Esophagus squamous epithelium (tissue), 5 donors: ENCODE measurements at regions not wholly inside any gene's neighbourhood (a gene's known extent, or its start where the extent isn't known, plus 50 kb on each side); places are given as distances from the start of the nearest gene placed in this dataset.

Experiments
- DNase-seq: peaks from one replicate; lab custom pipeline; 2025; lab: John Stamatoyannopoulos, UW
- H3K27ac ChIP-seq, 4 donors: fragments of 200-600 bp; sonication (generic); one replicate each; pipeline ENCODE4 v1.5.1; 2016 to 2019; ENCODE audit warnings: mild to moderate bottlenecking in 1 of 4
- H3K27me3 ChIP-seq, 4 donors: fragments of 200-600 bp; sonication (generic); 1 replicate in 3 of 4; 2 replicates in 1 of 4; pipeline versions ENCODE4 v1.5.1 to v1.6.0; 2017 to 2021; ENCODE audit warnings: antibody characterized with exemption in 1 of 4
- H3K36me3 ChIP-seq, 3 donors: fragments of 200-600 bp; sonication (generic); one replicate each; pipeline ENCODE4 v1.5.1; 2016 to 2019
- H3K4me1 ChIP-seq, 3 donors: fragments of 200-600 bp; sonication (generic); one replicate each; pipeline ENCODE4 v1.5.1; 2017 to 2019
- H3K4me3 ChIP-seq, 4 donors: fragments of 200-600 bp; sonication (generic); 1 replicate in 3 of 4; 2 replicates in 1 of 4; pipeline ENCODE4 v1.5.1; 2016 to 2019; ENCODE audit warnings: mild to moderate bottlenecking in 2 of 4, moderate library complexity in 1 of 4
- H3K9me3 ChIP-seq, 3 donors: fragments of 200-600 bp; sonication (generic); one replicate each; pipeline ENCODE4 v1.5.1; 2016 to 2019
- POLR2A ChIP-seq, 4 donors: fragments of 450-650 bp; IDR thresholded peaks; one replicate each; pipeline ENCODE4 v1.6.1; 2017; ENCODE audit warnings: antibody characterized with exemption in 4 of 4, mild to moderate bottlenecking in 4 of 4, moderate library complexity in 3 of 4
- WGBS, 2 donors: methylation state at CpG; one replicate each; pipeline ENCODE4 v1.1.5; 2018; 5-methylcytosine and 5-hydroxymethylcytosine counted together
- intact Hi-C: fragments of 100-400 bp; cut with DNase I; formaldehyde crosslinking; loops from one replicate; pipeline ENCODE4 v1.15.0; 2022
- TF ChIP-seq, protein P1 (sequence below), 6 experiments: fragments of 450-650 bp in 4 of 6; fragments of 200-600 bp in 2 of 6; sonication (generic) in 2 of 6; IDR thresholded peaks; one replicate each; pipeline ENCODE4 v1.5.1; 2016 to 2019; ENCODE audit warnings: antibody characterized with exemption in 6 of 6, mild to moderate bottlenecking in 4 of 6, moderate library complexity in 4 of 6
- donor health status: DM: yes; HTN: yes; CAD: no.

GRCh38 chr12:25419595-25419994, 133.5 kb downstream of the LMNTD1 start:
- H3K4me3 ChIP-seq, result no peak overlapping the region
- TF ChIP-seq, protein P1, sequence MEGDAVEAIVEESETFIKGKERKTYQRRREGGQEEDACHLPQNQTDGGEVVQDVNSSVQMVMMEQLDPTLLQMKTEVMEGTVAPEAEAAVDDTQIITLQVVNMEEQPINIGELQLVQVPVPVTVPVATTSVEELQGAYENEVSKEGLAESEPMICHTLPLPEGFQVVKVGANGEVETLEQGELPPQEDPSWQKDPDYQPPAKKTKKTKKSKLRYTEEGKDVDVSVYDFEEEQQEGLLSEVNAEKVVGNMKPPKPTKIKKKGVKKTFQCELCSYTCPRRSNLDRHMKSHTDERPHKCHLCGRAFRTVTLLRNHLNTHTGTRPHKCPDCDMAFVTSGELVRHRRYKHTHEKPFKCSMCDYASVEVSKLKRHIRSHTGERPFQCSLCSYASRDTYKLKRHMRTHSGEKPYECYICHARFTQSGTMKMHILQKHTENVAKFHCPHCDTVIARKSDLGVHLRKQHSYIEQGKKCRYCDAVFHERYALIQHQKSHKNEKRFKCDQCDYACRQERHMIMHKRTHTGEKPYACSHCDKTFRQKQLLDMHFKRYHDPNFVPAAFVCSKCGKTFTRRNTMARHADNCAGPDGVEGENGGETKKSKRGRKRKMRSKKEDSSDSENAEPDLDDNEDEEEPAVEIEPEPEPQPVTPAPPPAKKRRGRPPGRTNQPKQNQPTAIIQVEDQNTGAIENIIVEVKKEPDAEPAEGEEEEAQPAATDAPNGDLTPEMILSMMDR (IDR thresholded peaks at IDR 0.05), result no peak
- no peak for TF ChIP-seq POLR2A (IDR thresholded peaks at IDR 0.05)
- no peaks in the 10 kb centered on the region for H3K4me1 ChIP-seq
- H3K27ac ChIP-seq, result no peak overlapping the region
- H3K36me3 ChIP-seq, result no peaks in the 10 kb centered on the region
- intact Hi-C loops, result no loop called here
- no peaks in the 10 kb centered on the region for H3K9me3 ChIP-seq
- no peak for DNase-seq
- WGBS, 2 donors, result 65 to 70% methylated on average over 2 of the region's 2 CpGs
- H3K27me3 ChIP-seq, result no peaks in the 10 kb centered on the region

- H3K27ac ChIP-seq, result no peak overlapping the region
- intact Hi-C loops, result no loop called here
- DNase-seq, result no peak
- TF ChIP-seq, protein P1 (IDR thresholded peaks at IDR 0.05), result no peak
- no peak for TF ChIP-seq POLR2A (IDR thresholded peaks at IDR 0.05)
- no peaks in the 10 kb centered on the region for H3K4me1 ChIP-seq
- H3K4me3 ChIP-seq, result no peak overlapping the region
- 83 to 89% methylated on average over 3 of the region's 3 CpGs for WGBS, 2 donors
- H3K36me3 ChIP-seq, result no peaks in the 10 kb centered on the region
- no peaks in the 10 kb centered on the region for H3K9me3 ChIP-seq
- H3K27me3 ChIP-seq, result no peaks in the 10 kb centered on the region
These were observed 136.0 kb downstream of the LMNTD1 start for GRCh38 chr12:25417071-25417470.

DNA sequence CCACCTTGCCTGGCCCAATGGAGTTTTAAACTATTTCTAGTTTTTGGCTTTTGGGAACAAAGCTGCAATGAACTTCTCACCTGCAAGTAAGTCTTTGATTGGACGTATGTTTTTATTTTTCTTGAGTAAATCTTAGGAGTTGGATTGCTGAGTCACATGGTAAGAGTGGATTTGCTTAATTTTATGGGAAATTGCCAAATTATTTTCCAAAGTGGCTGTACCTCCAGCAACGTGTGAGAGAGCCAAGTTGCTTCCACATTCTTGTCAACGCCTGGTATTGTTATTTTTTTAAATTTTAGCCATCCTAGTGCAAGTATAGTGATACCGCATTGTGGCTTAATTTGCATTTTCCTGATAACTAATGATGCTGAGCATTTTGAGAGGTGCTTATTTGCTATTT, 136.6 kb downstream of the LMNTD1 start:
- intact Hi-C loops, result no loop called here
- no peaks in the 10 kb centered on the region for H3K9me3 ChIP-seq
- H3K27ac ChIP-seq, result no peak overlapping the region
- DNase-seq, result no peak
- 63 to 66% methylated on average over 4 of the region's 4 CpGs for WGBS, 2 donors
- H3K27me3 ChIP-seq, result no peaks in the 10 kb centered on the region
- TF ChIP-seq, protein P1 (IDR thresholded peaks at IDR 0.05), result no peak
- no peak for TF ChIP-seq POLR2A (IDR thresholded peaks at IDR 0.05)
- H3K4me3 ChIP-seq, result no peak overlapping the region
- no peaks in the 10 kb centered on the region for H3K36me3 ChIP-seq
- no peaks in the 10 kb centered on the region for H3K4me1 ChIP-seq

- intact Hi-C loops, result no loop called here
- H3K4me1 ChIP-seq, result no peaks in the 10 kb centered on the region
- no peaks in the 10 kb centered on the region for H3K9me3 ChIP-seq
- H3K27ac ChIP-seq, result no peak overlapping the region
- DNase-seq, result no peak
- H3K4me3 ChIP-seq, result no peak overlapping the region
- TF ChIP-seq POLR2A (IDR thresholded peaks at IDR 0.05), result no peak
- TF ChIP-seq, protein P1 (IDR thresholded peaks at IDR 0.05), result no peak
- 85 to 90% methylated on average over 5 of the region's 5 CpGs for WGBS, 2 donors
- no peaks in the 10 kb centered on the region for H3K36me3 ChIP-seq
- H3K27me3 ChIP-seq, result no peaks in the 10 kb centered on the region
These were observed 138.1 kb downstream of the LMNTD1 start for GRCh38 chr12:25415004-25415403.

DNA sequence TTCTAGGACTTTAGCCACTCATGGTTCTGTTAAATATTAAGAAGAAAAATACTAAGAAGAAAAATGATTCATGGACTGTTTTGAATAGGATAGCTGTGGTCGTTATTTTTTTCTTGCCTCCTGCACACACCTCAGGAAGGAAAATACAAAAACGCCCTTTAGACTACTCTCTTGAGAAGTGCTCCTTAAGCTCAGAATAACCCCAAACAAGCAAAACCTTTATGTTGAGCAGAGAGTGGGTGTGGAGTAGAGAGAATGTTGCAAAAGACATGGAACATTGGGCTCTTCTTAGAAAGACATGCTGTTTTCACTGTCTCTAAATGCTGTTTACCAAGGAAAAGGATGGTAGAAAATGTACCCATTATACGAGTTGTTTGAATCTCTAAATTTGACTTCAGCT, 140.3 kb downstream of the LMNTD1 start:
- Histone ChIP-seq H3K4me1 (no peaks in the 10 kb centered on the region), H3K9me3 (no peaks in the 10 kb centered on the region), H3K4me3 (no peak overlapping the region), H3K36me3 (no peaks in the 10 kb centered on the region), H3K27ac (no peak overlapping the region), H3K27me3 (no peaks in the 10 kb centered on the region)
- WGBS, 2 donors, result 53 to 62% methylated on average over 3 of the region's 3 CpGs
- intact Hi-C loops, result no loop called here
- DNase-seq, result no peak
- TF ChIP-seq POLR2A (IDR thresholded peaks at IDR 0.05), result no peak
- TF ChIP-seq, protein P1 (IDR thresholded peaks at IDR 0.05), result no peak
